Activated naive CD8-positive, alpha-beta T cell (primary cell): ENCODE measurements at regions not wholly inside any gene's neighbourhood (a gene's known extent, or its start where the extent isn't known, plus 50 kb on each side); places are given as distances from the start of the nearest gene placed in this dataset.

Experiments used
- H3K27ac Mint-ChIP-seq: one replicate; pipeline ENCODE4 v1.8.0; 2021; ENCODE audit warnings: mixed read lengths
- H3K27me3 Mint-ChIP-seq: one replicate; pipeline ENCODE4 v1.8.0; 2021; ENCODE audit warnings: mixed read lengths
- H3K36me3 Mint-ChIP-seq: one replicate; pipeline ENCODE4 v1.8.0; 2021; ENCODE audit warnings: mixed read lengths
- H3K4me1 Mint-ChIP-seq: one replicate; pipeline ENCODE4 v1.8.0; 2021; ENCODE audit warnings: low read depth, mixed read lengths
- H3K4me3 Mint-ChIP-seq: one replicate; pipeline ENCODE4 v1.8.0; 2021; ENCODE audit warnings: mild to moderate bottlenecking, mixed read lengths
- H3K9me3 Mint-ChIP-seq: one replicate; pipeline ENCODE4 v1.8.0; 2021; ENCODE audit warnings: low read depth, mixed read lengths

DNA sequence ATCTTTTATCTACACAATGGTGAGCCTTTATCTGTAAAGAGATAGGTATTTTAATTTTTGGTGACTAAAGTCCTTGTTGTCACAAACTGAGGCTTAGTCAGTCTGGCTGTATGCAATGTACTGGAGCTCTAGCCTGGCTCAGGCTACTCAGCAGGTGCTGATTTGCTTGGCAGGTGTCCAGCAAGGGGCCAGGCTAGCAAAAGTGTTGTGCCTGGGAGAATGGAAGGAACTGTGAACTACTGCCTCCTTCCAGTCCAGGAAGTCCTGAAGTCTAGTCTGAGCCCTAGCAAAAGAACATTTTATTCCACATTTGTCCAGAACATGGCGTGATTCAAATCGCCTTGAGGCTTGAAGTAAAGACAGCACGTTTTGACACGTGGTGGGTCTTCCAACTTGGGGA lies 260.5 kb downstream of the CCDC85A start:
- H3K9me3 Mint-ChIP-seq: no peaks in the 10 kb centered on the region
- H3K36me3 Mint-ChIP-seq: no peaks in the 10 kb centered on the region
- no peaks in the 10 kb centered on the region for H3K27me3 Mint-ChIP-seq
- no peak overlapping the region for H3K4me3 Mint-ChIP-seq
- H3K4me1 Mint-ChIP-seq: no peaks in the 10 kb centered on the region
- no peak overlapping the region for H3K27ac Mint-ChIP-seq

DNA sequence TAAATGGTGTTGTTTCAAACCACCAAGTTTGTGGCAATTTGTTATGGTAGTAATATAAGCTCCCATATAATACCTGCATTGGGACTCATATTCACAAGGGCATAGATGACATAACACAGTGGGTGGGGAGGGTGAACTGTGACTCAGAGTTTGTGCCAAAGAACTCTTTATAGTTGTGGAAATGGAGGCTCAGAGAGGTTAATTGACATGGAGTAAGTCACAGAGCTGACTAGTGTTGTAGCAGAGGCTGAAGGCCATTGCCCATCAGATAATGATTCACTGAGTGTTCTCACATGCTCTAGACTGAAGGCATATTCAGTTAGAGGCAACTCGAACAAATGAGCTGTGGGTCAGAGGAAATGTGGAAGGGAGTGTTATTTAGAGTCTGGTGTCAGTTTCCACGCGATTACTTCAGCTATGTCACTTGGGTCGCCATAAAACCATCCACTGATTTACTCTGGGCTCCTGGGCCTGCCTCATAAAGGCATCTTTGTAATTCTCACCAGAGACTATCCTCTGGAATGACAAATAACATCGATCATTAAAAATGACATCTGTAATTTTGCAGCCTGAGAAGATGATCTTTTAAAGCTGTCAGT lies 264.7 kb downstream of the CCDC85A start:
- Mint-ChIP-seq H3K4me1 (no peaks in the 10 kb centered on the region), H3K27me3 (no peaks in the 10 kb centered on the region), H3K36me3 (no peaks in the 10 kb centered on the region), H3K27ac (no peak overlapping the region), H3K9me3 (no peaks in the 10 kb centered on the region), H3K4me3 (no peak overlapping the region)

DNA sequence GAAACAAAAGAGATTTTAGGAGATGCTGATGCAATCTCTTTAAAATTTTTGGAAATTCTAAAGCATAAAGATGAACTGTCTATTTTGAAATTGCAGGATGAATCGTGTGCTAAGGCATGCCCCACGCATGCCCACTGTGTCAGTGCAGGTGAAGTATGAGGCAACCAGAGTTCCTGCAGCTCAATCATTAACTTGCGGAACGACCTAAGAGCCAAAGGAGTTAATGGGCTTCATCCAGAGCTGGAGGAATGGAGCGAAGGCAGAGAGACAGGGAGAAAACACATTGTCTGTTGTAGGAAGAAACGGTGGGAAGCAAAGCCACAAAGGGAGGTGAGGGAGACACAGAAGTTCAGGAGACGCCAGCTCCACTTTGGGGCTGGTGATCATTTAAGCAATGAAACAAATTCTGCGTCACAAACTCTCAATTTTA lies 265.2 kb downstream of the CCDC85A start:
- no peaks in the 10 kb centered on the region for H3K36me3 Mint-ChIP-seq
- H3K4me1 Mint-ChIP-seq: no peaks in the 10 kb centered on the region

DNA sequence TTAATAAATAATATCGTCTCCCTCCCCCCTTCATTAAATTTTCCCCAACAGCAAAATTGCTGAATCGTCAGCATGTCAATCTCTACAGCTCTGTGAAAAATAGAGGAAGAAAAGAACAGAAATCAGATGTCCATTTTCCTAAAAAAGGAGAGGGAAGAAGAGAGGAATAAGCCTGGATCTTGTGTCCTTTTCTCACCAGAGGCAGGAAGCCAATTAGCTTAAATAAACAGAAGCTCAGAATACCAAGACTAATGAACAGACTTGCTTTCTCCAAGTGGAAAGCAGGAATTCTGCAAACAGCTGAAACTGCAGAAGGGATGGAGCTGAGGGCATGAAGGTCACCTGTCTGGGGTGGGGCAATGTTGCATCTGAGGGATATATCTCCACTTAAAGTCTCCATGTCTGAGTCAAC lies 265.7 kb downstream of the CCDC85A start:
- Mint-ChIP-seq H3K4me1 (no peaks in the 10 kb centered on the region), H3K36me3 (no peaks in the 10 kb centered on the region), H3K4me3 (no peak overlapping the region), H3K27ac (no peak overlapping the region), H3K27me3 (no peaks in the 10 kb centered on the region), H3K9me3 (no peaks in the 10 kb centered on the region)

More for the DNA sequence above, 265.2 kb downstream of the CCDC85A start:
- no peak overlapping the region for H3K27ac Mint-ChIP-seq
- no peaks in the 10 kb centered on the region for H3K9me3 Mint-ChIP-seq
- no peak overlapping the region for H3K4me3 Mint-ChIP-seq
- H3K27me3 Mint-ChIP-seq: no peaks in the 10 kb centered on the region

DNA sequence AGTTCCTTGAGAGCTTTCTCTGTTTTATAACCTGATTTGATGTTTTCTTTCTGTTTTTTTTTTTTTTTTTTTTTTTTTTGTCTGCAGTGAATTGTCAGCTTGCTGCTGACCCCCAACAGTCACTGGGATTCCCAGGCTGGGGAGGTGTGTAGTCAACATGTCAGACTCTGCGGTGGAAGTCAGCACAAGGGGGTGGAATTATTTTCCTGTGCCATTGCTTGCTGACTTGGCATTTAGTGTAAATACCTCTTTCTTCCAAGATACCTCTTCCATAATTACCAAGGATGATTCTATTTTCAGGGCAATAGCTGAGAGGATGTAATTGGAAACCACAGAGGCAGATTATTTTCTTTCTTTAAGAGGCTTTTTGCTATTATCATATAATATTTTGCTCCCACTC lies 266.3 kb downstream of the CCDC85A start:
- no peaks in the 10 kb centered on the region for H3K36me3 Mint-ChIP-seq
- H3K4me1 Mint-ChIP-seq: no peaks in the 10 kb centered on the region
- H3K4me3 Mint-ChIP-seq: no peak overlapping the region
- no peak overlapping the region for H3K27ac Mint-ChIP-seq
- no peaks in the 10 kb centered on the region for H3K27me3 Mint-ChIP-seq
- H3K9me3 Mint-ChIP-seq: no peaks in the 10 kb centered on the region

DNA sequence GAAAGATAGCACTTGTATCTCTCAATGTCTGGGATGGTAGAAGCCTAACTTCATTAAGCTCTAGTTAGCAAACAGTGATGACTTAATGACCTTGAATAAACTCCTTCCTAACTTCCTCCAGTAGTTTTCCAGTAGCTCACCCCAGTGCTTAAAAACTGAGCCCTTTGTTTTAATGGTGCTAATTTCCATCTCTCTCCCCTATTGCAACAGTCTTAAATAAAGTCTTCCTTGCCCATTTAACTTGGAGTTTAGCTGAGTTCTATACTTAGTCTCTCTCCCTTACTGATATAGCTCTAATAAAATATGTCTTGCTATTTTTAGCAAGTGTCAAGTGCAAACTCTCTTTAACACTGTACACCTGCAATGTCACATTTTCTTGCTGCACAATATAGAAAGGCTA lies 267.0 kb downstream of the CCDC85A start:
- no peaks in the 10 kb centered on the region for H3K27me3 Mint-ChIP-seq
- no peaks in the 10 kb centered on the region for H3K4me1 Mint-ChIP-seq
- H3K36me3 Mint-ChIP-seq: no peaks in the 10 kb centered on the region
- no peak overlapping the region for H3K4me3 Mint-ChIP-seq
- no peak overlapping the region for H3K27ac Mint-ChIP-seq
- no peaks in the 10 kb centered on the region for H3K9me3 Mint-ChIP-seq

DNA sequence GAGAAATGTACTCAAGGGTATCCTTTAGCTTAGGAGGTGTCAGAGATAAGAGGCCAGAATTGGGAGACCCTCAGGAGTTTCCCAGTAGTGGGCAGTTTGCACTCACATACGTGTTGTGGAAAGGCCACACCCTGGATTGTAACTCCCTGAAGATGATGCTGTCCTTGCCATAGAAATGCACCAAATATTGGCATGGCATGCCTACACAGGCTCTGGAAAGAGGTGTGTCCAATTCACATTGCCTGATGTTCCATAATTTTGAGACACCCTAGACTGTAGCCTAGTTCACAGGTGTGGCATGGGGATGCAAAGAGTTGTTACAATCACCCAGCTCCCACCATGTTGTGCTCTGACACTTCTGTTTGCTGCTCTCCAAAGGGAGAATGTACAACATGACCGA lies 271.9 kb downstream of the CCDC85A start:
- Mint-ChIP-seq H3K36me3 (no peaks in the 10 kb centered on the region), H3K9me3 (peaks cover 10% of the 10 kb centered on the region), H3K27ac (no peak overlapping the region), H3K4me1 (no peaks in the 10 kb centered on the region), H3K27me3 (no peaks in the 10 kb centered on the region), H3K4me3 (no peak overlapping the region)

DNA sequence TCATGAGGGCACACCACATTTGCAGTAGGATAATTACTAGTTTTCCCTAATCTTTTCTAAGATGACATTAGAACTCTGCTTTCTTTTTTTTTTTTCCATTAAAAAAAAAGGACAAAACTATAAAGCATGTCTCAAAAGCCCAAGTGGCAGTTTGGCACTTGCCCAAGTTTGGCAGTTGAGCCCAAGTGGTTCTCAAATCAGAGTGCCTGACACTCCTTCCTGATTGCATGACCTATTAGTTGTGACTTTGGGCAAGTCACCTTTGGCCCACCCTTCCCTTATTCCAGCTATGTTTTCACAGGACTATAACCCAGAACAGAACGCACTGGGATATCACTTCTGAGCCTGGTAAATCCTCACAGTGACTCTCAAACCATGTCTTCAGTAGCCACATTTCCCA lies 273.0 kb downstream of the CCDC85A start:
- Mint-ChIP-seq H3K36me3 (no peaks in the 10 kb centered on the region), H3K4me3 (no peak overlapping the region), H3K27me3 (no peaks in the 10 kb centered on the region), H3K9me3 (peaks cover 10% of the 10 kb centered on the region), H3K4me1 (no peaks in the 10 kb centered on the region), H3K27ac (no peak overlapping the region)

DNA sequence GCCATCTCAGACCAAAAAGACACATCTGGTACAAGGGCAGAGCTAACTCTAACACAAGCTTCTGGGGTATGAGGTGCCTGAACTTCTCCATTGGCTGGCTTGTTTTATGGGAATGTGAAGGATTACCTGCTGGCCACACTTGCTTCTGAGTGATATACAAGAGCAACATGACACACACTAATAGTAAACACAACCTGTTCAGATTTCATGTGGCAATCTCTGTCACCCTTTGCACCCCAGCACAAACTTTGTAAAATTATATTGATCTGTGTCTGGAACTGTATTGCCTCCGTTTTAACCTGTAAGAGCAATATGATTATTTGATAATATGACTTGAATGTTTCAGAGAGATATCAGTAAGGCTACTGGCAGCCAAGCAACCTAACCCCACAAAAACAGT lies 276.7 kb downstream of the CCDC85A start:
- no peaks in the 10 kb centered on the region for H3K36me3 Mint-ChIP-seq
- no peaks in the 10 kb centered on the region for H3K4me1 Mint-ChIP-seq
- H3K27me3 Mint-ChIP-seq: no peaks in the 10 kb centered on the region
- H3K4me3 Mint-ChIP-seq: no peak overlapping the region
- peaks cover 14% of the 10 kb centered on the region for H3K9me3 Mint-ChIP-seq
- no peak overlapping the region for H3K27ac Mint-ChIP-seq

DNA sequence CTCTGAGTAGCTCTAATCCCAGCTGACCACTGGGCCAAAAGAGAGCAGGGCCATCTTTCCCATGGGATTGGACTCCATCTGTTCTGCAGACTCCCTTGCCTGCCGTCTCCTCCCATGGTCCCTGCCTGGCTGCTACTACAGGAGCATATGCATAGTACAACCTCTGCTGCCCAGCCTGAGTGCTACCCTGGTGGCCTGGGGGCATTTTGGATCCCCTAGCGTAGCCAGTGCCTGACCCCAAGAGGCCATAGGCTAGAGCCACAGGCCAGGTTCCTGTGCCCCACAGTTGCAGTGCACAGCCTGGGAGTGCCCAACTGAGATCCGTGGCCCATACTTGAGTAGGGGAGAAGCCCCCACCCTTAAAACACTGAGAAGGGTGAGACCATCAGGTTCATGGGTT lies 280.3 kb downstream of the CCDC85A start:
- Mint-ChIP-seq H3K36me3 (no peaks in the 10 kb centered on the region), H3K9me3 (peaks cover 6% of the 10 kb centered on the region), H3K4me3 (no peak overlapping the region), H3K4me1 (no peaks in the 10 kb centered on the region), H3K27me3 (no peaks in the 10 kb centered on the region), H3K27ac (no peak overlapping the region)

DNA sequence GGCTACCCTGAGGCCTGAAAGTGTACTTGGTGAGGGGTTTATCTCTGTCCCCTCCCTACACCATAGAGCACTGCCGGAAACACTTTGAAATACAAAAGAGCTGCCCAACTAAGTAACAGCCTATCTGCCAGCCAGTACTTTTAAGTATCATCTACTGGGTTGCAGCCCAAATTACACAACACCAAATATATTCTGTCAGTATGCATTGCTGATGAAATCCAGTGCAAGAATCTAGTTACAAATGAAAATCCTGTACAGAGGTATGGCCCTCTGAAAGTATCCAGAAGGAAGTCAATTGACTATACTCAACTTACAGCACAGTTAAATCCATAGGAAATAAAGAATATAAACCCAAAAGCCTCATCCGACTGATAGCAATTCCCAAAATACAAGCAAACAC lies 280.8 kb downstream of the CCDC85A start:
- no peak overlapping the region for H3K27ac Mint-ChIP-seq

DNA sequence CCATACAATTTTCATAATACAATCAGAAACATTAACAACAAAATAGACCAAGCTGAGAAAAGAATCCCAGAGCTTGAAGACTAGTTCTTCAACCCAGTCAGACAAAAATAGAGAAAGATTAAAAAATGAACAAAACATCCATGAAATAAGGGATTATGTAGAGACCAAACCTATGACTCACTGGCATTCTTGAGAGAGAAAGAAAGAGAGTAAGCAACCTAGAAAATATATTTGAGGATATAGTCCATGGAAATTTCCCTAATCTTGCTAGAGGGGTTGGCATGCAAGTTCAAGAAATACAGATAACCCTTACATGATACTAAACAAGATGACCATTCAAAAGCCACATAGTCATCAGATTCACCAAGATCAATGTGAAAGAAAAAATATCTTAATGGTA lies 281.7 kb downstream of the CCDC85A start:
- Mint-ChIP-seq H3K4me1 (no peaks in the 10 kb centered on the region), H3K9me3 (peaks cover 4% of the 10 kb centered on the region), H3K4me3 (no peak overlapping the region), H3K36me3 (no peaks in the 10 kb centered on the region), H3K27ac (no peak overlapping the region), H3K27me3 (no peaks in the 10 kb centered on the region)

More for the DNA sequence above, 280.8 kb downstream of the CCDC85A start:
- Mint-ChIP-seq H3K36me3 (no peaks in the 10 kb centered on the region), H3K4me1 (no peaks in the 10 kb centered on the region), H3K27me3 (no peaks in the 10 kb centered on the region), H3K9me3 (peaks cover 4% of the 10 kb centered on the region), H3K4me3 (no peak overlapping the region)

DNA sequence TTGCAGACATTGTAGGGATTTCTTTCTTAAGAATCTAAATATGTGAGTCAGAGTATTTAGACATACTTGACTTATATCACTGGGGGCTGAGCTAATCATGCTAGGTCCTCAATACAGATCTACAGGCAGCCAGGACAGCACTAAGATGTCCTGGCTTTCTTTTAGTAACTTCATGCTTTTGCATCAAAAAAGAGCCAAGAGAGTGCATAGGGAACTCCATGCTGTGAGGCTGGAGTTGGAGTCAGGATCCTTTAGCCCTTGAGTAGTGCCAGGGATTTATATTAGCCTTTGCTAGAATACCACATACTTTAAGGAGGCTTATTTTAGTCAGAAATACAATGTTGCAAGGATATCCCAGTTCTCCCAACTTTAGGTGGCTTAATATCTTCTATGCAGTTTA lies 289.7 kb downstream of the CCDC85A start:
- no peak overlapping the region for H3K4me3 Mint-ChIP-seq
- peaks cover 6% of the 10 kb centered on the region for H3K9me3 Mint-ChIP-seq
- no peak overlapping the region for H3K27ac Mint-ChIP-seq
- no peaks in the 10 kb centered on the region for H3K36me3 Mint-ChIP-seq
- H3K4me1 Mint-ChIP-seq: no peaks in the 10 kb centered on the region
- no peaks in the 10 kb centered on the region for H3K27me3 Mint-ChIP-seq

DNA sequence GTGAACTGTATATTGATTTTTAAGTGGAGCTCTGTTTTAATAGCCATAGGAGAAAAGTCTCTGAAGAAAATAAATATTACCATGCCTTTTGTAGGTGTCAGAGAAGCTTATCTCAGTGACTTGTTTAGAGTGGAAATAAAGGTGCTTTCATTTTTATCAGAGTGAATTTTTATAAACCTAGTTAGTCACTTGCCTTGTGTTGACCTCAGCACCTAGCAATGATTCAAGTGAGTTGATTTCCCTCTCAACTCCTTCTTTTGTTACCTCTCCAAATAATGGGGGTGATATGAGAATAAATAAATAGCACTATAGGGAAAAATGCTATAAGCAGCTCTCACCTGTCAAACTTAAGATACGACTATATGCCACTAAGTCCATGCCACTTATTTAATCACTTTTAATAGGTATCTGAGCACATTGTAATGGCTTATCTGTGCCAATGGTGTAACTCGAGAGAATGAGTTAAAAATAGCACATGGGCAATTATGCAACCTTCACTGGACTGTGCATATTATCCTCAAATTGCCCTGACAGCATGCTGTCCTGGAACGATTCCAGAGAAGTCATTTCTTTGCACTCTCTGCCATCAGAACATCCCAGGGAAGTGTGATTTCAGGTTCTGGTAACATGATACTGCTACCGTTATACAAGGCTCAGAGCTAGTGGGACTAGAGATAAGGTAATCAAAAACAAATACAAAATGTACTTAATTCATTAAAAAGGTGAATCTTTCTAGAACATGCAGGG lies 290.8 kb downstream of the CCDC85A start:
- H3K27me3 Mint-ChIP-seq: no peaks in the 10 kb centered on the region
- no peak overlapping the region for H3K4me3 Mint-ChIP-seq
- H3K27ac Mint-ChIP-seq: no peak overlapping the region
- no peaks in the 10 kb centered on the region for H3K36me3 Mint-ChIP-seq
- H3K9me3 Mint-ChIP-seq: peaks cover 6% of the 10 kb centered on the region
- no peaks in the 10 kb centered on the region for H3K4me1 Mint-ChIP-seq

DNA sequence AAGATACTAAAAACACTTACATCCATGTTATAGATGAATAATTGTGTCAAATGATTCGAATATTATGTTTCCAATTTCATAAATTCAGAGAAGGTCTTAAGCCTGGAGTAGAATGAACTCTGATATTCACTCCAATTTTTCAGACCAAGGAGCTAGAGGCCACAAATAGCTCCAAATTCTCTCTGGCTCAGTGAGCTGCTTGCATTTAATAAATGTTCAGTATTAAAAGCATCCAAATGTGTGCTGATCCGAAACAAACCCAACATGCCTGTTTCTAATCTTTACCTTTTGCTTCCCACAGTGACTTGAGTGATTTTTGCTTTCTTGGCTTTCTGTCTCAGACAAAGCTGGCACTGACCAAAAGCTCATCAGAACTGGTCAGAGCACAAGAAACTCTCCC lies 291.4 kb downstream of the CCDC85A start:
- H3K9me3 Mint-ChIP-seq: peaks cover 6% of the 10 kb centered on the region

DNA sequence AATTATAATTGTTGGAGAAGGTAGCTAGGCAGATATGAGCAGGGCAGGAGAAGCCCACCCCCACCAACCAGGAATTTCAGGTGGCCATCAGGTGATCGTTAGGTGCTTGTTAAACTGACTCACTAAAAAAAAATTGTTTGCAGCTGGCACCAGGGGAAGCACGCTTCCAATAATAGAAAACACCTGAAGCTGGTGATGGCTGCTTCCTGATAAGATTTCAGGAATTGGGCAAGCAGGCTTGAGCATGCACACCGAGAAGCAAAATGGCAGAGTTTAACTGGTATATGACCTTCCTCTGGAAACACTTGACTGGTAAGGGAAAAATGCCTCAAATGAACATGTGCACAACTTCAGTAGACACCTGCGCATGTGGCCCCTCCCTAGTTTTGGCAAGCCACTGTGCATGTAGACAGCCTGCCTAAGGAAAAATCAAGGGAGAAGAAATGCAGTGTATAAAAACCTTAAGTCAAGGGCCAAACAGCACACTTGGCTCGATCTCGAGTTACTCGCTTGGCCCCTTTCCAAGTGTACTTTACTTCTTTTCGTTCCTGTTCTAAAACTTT lies 292.8 kb downstream of the CCDC85A start:
- Mint-ChIP-seq H3K27ac (no peak overlapping the region), H3K27me3 (no peaks in the 10 kb centered on the region), H3K9me3 (peaks cover 6% of the 10 kb centered on the region), H3K4me1 (no peaks in the 10 kb centered on the region), H3K4me3 (no peak overlapping the region), H3K36me3 (no peaks in the 10 kb centered on the region)

More for the DNA sequence above, 291.4 kb downstream of the CCDC85A start:
- H3K27me3 Mint-ChIP-seq: no peaks in the 10 kb centered on the region
- no peak overlapping the region for H3K27ac Mint-ChIP-seq
- H3K36me3 Mint-ChIP-seq: no peaks in the 10 kb centered on the region
- no peaks in the 10 kb centered on the region for H3K4me1 Mint-ChIP-seq
- H3K4me3 Mint-ChIP-seq: no peak overlapping the region
